GM18907 (cell line): ENCODE measurements at regions not wholly inside any gene's neighbourhood (a gene's known extent, or its start where the extent isn't known, plus 50 kb on each side); places are given as distances from the start of the nearest gene placed in this dataset.
A peak's percentile ranks its signal among the peaks of the same experiment; 100 is the strongest.

Experiments used
- ATAC-seq: cut with Tn5 transposase; IDR thresholded peaks from one replicate; pipeline ENCODE4 v1.9.1; 2021; ENCODE audit warnings: mild to moderate bottlenecking, moderate library complexity; ENCODE audit not compliant: unreplicated experiment

GRCh38 chr9:38232895-38233294, 159.6 kb upstream of the ALDH1B1 start:
- no peak for ATAC-seq

GRCh38 chr9:38229504-38230155, 160.6 kb upstream of the SHB start:
- ATAC-seq, result no peak

GRCh38 chr9:38229104-38229500, 160.1 kb upstream of the SHB start:
- ATAC-seq, result no peak

- ATAC-seq, result no peak
These were observed 159.5 kb upstream of the SHB start for GRCh38 chr9:38228331-38229103.

GRCh38 chr9:38227656-38228055, 158.6 kb upstream of the SHB start:
- peak; percentile 40 for ATAC-seq

- peak; percentile 74 for ATAC-seq
These were observed 158.1 kb upstream of the SHB start for GRCh38 chr9:38227061-38227540.

- no peak for ATAC-seq
These were observed 157.5 kb upstream of the SHB start for GRCh38 chr9:38226491-38226951.

- no peak for ATAC-seq
These were observed 155.9 kb upstream of the SHB start for GRCh38 chr9:38224941-38225340.

- ATAC-seq, result no peak
These were observed 147.5 kb upstream of the SHB start for GRCh38 chr9:38216572-38216971.

GRCh38 chr9:38215465-38215864, 146.4 kb upstream of the SHB start:
- no peak for ATAC-seq

GRCh38 chr9:38214432-38214831, 145.4 kb upstream of the SHB start:
- ATAC-seq, result no peak

- ATAC-seq, result no peak
These were observed 144.7 kb upstream of the SHB start for GRCh38 chr9:38213631-38214299.

- ATAC-seq, result no peak
These were observed 143.0 kb upstream of the SHB start for GRCh38 chr9:38212016-38212415.

- no peak for ATAC-seq
These were observed 142.0 kb upstream of the SHB start for GRCh38 chr9:38211002-38211401.

GRCh38 chr9:38208206-38208901, 139.3 kb upstream of the SHB start:
- ATAC-seq, result no peak

- ATAC-seq, result no peak
These were observed 138.3 kb upstream of the SHB start for GRCh38 chr9:38207247-38207778.

GRCh38 chr9:38205279-38205678, 136.3 kb upstream of the SHB start:
- ATAC-seq, result no peak

- ATAC-seq, result no peak
These were observed 133.4 kb upstream of the SHB start for GRCh38 chr9:38202336-38202938.

GRCh38 chr9:38201844-38202243, 132.8 kb upstream of the SHB start:
- ATAC-seq, result no peak

- ATAC-seq, result no peak
These were observed 131.4 kb upstream of the SHB start for GRCh38 chr9:38200431-38200830.
